GM19043 (cell line): ENCODE measurements at regions not wholly inside any gene's neighbourhood (a gene's known extent, or its start where the extent isn't known, plus 50 kb on each side); places are given as distances from the start of the nearest gene placed in this dataset.

ENCODE experiments used
- ATAC-seq: cut with Tn5 transposase; IDR thresholded peaks from one replicate; pipeline ENCODE4 v1.9.1; 2021; ENCODE audit warnings: low read depth; ENCODE audit not compliant: unreplicated experiment

DNA sequence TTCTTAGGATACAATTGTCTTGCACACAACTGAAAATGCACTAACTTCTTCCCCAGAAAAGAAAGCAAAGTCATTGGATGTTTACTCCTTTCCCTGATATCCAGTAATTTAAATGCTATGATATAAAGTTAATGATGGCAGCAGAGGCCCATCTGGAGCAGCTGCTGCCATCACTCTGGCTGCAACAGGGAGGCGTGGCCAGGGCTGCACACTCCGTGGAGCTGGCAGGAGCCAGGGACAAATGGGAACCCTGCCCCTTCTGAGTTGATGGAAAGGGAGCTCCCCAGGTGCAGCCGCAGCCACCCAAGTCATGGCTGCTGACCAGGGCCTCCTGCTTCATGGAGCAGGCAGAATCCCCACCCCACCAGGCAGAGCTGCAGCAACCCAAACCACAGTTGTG is 72.6 kb upstream of the ALDH1A3 start:
- ATAC-seq = no peak

DNA sequence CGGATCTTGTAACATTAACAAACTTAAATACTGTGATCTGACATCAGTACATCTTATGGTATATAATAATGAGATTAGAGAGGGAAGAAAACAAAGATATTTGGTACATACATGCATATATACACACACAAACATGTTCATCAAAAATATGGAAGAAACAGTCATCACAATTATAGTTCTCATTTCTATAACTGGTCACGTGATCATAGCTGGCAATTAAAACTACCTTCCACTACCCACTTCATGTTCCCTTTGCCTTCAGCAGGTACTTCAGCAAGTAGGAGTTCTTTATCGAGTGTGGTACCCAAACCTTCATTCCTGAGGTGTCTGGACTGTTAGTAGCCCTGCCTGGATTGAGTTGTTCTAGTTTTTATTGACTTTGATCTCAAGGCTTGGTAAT is 70.9 kb upstream of the ALDH1A3 start:
- no peak for ATAC-seq

DNA sequence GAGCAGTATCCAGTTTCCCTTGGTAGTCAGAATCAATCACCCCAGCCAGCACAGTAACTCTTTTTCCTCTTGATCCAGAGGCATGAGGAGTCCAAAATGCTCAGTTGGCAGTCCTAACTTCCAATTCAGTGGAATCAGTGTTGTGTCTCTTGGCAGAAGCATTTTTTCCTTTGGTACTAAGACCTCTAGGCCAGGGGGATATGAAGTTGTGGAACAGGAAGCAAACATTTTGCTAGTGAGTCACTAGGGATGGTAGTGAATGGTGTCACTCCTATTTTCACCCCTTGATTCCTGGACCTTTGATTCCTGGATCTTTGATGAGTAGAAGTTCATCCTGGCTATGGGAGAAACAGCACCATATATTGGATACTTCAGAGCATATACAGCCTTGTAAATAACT is 70.5 kb upstream of the ALDH1A3 start:
- no peak for ATAC-seq

DNA sequence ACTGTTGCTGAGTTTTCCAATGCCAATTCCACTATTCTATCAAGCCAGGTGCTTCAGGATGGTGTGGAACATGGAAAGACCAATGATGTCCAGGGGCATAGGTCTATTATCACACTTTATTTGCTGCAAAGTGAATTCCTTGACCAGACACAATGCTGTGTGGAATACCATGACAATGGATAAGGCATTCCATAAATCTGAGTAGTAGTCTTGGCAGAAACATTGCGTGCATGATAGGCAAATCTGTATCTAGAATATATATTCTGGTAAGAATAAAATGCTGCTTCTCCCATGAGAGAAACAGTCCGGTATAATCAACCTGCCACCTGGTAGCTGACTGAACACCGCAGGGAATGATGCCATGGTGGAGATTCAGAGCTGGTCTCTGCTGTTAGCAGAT is 70.0 kb upstream of the ALDH1A3 start:
- ATAC-seq = no peak

DNA sequence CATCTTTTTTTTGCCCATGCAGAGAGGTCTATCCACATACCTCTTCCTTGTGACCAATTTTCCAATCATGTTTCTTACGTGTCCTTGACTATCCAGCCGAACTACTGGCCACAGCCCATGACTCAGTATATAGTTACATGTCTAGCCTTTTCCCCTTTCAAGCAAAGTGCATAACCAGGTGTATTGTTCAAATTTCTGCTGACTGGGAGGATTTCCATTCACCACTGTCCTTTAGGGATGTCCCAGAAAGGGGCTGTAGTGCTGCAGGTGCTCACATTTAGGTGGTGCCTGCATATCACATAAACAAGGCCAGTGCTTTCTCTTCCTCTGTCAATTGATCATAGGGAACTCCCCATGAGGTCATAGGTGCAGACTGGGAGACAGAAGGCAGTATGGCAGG is 69.4 kb upstream of the ALDH1A3 start:
- ATAC-seq = no peak

DNA sequence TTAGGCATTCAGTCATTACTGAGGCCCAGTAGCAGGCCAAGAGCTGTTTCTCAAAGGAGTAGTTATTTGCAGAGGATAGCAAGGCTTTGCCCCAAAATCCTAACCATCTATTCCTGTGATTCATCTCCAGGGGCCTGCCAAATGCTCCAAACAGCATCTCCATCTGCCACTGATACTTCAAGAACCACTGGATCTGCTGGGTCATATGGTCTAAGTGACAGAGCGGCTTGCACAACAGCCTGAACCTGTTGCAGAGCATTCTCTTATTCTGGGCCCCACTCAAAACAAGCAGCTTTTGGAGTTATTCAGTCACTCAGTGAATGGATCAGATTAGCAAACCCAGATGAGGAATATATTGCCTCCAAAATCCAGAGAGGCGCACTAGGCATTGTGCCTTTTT is 68.8 kb upstream of the ALDH1A3 start:
- no peak for ATAC-seq

DNA sequence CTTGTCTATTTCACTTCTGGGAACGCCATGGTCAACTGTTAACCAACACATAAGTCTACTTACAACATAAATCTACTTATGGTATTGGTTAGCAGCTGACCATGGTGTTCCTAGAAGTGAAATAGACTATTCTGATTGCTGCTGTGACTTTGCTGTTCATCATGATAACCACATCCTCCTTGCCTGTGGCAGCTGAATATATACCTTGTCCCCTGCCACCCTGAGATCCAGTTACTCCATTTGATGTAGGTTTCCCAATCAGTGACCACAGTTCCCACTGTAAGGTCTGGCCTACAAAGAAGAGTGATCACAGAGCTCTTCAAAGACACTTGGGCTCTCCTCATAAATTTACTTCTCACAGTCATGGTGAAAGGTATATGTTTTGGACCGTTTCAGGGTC is 66.8 kb upstream of the ALDH1A3 start:
- no peak for ATAC-seq

DNA sequence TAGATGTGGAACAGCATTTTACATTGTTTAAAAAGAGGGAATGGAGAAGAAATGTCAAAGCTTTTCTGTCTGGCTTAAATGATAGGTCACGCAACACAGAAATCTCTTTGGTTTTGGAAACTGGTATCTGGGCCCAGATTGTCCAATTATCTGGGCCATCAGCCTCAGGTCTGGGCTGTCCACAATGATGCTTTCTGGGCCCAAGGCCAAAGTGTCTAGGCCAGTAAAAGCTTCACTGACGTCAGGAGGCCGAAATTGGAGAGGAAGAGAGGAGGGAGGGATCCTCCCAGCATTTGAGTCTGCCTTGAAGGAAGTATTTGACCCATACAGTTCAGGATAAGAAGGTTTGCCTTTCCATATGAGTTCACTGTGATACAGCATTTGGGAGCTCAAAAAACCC is 60.7 kb upstream of the ALDH1A3 start:
- ATAC-seq = no peak

DNA sequence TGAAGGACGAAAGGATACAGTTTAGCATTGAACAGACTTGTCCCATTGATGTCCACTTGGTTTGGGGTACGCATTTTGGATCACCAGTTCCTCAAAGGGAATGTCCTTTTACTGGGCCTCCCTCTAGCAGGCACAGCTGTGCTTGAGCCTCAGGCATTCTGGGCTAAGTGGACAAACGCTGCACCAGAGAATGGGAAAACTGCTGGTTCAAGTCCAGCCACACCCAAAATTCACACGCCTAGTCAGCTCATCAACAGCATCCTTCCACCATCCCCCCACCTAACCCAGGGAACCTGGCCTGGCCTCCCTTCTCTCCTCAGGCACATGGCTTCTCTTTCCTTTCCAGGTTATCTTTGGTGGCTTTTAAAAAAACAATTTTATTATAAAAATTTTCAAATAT is 59.1 kb upstream of the ALDH1A3 start:
- ATAC-seq = no peak

DNA sequence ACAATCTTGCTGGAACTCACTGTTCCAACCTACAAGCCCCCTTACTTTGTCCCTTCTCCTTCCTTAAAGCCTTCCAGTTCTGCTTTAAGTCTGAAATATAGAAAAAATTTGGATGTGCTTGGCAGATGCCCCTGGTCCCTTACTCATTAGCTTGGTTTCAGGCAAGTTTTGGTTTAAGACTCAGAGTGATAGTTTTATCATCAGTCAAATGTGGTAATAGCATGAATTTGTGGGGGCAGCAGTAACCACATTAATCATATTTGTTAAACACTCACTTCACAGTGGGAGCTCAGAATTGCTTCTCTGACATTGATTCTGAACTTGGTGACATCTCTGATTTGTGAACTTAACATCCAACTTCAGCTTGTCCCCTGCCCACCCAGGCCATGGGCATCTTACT is 58.3 kb upstream of the ALDH1A3 start:
- no peak for ATAC-seq

DNA sequence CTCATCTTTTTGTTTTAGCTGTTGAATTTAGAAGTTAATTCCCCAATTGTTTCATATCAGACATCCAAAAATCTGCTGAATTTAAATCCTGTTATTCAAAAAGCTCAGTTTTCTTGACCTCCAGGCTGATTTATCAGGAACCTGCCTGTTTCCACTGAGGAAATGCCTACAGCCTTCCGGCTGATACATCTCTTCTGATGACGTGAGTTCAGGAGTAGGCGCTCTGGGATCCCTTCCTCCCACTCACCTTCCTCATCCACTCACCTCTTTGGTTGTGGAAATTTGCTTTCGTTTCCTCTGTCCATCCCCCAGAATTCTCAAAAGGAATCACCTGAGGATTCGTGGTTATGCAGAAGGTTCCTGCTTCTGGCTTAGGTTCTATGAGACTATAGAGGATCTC is 55.4 kb upstream of the ALDH1A3 start:
- no peak for ATAC-seq

DNA sequence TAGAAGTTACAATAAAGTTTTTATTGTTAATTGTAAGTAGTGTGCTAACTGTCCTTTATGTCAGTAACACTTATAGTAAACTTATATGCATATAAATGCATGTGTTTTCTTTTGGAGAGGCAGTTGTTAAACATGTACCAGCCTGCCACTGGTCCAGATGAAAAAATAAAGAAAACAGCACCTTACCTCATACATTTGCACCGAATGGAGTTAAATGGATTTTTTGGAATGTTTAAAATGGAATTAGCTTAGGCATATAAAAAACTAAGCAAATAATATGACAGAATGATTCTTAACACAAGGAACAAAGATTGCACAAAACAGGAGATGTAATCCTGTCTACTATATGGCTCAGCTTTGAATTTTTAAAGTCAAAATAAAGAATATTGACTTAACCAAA is 50.2 kb upstream of the ALDH1A3 start:
- no peak for ATAC-seq
